ENCODE measurements at regions not wholly inside any gene's neighbourhood (a gene's known extent, or its start where the extent isn't known, plus 50 kb on each side); places are given as distances from the start of the nearest gene placed in this dataset.

DNA sequence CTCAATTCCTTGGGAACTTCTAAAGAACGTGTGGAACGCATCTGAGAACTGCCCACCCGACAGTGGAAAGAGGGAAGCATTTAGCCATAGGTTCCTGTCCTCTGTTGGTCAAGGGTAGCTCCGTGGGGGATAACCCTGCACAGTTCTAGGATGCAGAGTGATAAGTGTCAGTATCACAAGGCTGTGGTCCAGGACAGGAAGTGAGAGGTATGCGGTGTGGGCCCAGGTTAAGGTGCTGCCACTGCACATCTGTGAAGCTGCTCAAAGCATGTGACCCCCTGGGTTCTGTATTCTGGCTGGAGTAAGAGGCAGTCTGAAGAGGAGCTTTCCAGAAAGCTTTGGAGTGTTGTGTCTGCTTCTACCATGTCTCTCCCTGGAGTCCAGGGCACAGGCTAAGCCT is 51.7 kb upstream of the HES1 start:
- no peak overlapping the region for H2BK12ac ChIP-seq (ENCODE audit: low read depth, low read length)
- H3K79me1 ChIP-seq (ENCODE audit: low read depth, low read length): no peaks in the 10 kb centered on the region
- no peaks in the 10 kb centered on the region for H4K20me1 ChIP-seq (replicated peaks in 1 of 2; ENCODE audit: control insufficient read depth in 1 of 2, insufficient read depth in 2 of 2, low read length in 2 of 2)
- H3K79me2 ChIP-seq (ENCODE audit: control insufficient read depth in 1 of 2, insufficient read depth in 2 of 2, low read length in 2 of 2): no peaks in the 10 kb centered on the region
- POLR2A ChIA-PET (ENCODE audit: partially characterized antibody): interaction anchor here (0.7 to 1.0 kb wide), 2 partner anchors 14 to 51 kb away, joined by 4 read pairs; partner anchors contain the start of gene HES1
- H3K23me2 ChIP-seq (ENCODE audit: low read depth, low read length): no peaks in the 10 kb centered on the region
- DNase-seq (ENCODE audit: low read depth in 1 of 2, low spot score in 2 of 2) (no peak), FAIRE-seq (no peak)
- H3K27ac ChIP-seq (ENCODE audit: low read depth, low read length): no peak overlapping the region
- H2BK120ac ChIP-seq (replicated peaks; ENCODE audit: low read depth, low read length): no peak overlapping the region
- H3K36me3 ChIP-seq (ENCODE audit: control insufficient read depth in 2 of 4, insufficient read depth in 4 of 4, low read length in 3 of 4): no peaks in the 10 kb centered on the region
- no peak overlapping the region for H4K8ac ChIP-seq (ENCODE audit: extremely low read depth, insufficient read depth, low read length)
- peaks cover 5 to 15% (median 11%) of the 10 kb centered on the region in 4 experiments for H3K4me1 ChIP-seq (replicated peaks in 1 of 4; ENCODE audit: control insufficient read depth in 3 of 4, insufficient read depth in 4 of 4, low read length in 3 of 4)
- H2AK5ac ChIP-seq (ENCODE audit: low read depth, low read length): no peak overlapping the region
- H4K91ac ChIP-seq (replicated peaks; ENCODE audit: insufficient read length, low read length): no peak overlapping the region
- no peak overlapping the region for H3K23ac ChIP-seq (ENCODE audit: insufficient read length)
- no peak overlapping the region for H4K5ac ChIP-seq (ENCODE audit: insufficient read length, low read depth, low read length)
- H3K9ac ChIP-seq (replicated peaks in 1 of 4; ENCODE audit: extremely low read depth in 1 of 4, low read depth in 3 of 4, low read length in 3 of 4): no peak overlapping the region
- H3K4me3 ChIP-seq (ENCODE audit: extremely low read depth in 1 of 4, insufficient read depth in 2 of 4, low read depth in 3 of 4, low read length in 4 of 4): no peak overlapping the region
- CTCF ChIA-PET (ENCODE audit: partially characterized antibody): interaction anchor here (1.0 to 2.3 kb wide), 5 partner anchors 46 to 303 kb away, joined by 3 to 9 read pairs (median 4); no protein-coding TSS in a partner anchor
- no peak overlapping the region for H3K56ac ChIP-seq (replicated peaks; ENCODE audit: insufficient read length, low read depth, low read length)
- H2AFZ ChIP-seq (ENCODE audit: low read length): no peak overlapping the region
- no peak overlapping the region for H3K14ac ChIP-seq (ENCODE audit: insufficient read length)
- H3K27me3 ChIP-seq (replicated peaks in 1 of 4; ENCODE audit: control insufficient read depth in 3 of 4, extremely low read depth in 1 of 4, insufficient read depth in 3 of 4, low read length in 3 of 4): peaks cover 0 to 7% (median 0%) of the 10 kb centered on the region in 4 experiments; a peak in 2 of 7 replicates
- no peak overlapping the region for H2BK20ac ChIP-seq (ENCODE audit: low read length)
- H3K4me2 ChIP-seq (ENCODE audit: insufficient read depth in 1 of 2, low read depth in 2 of 2, low read length in 2 of 2): no peak overlapping the region
- 97% methylated on average over 5 of the region's 5 CpGs; no CpG with 5 or more reads in 1 of the 2 experiments for WGBS, 2 experiments (ENCODE audit: extremely low coverage in 1 of 2, insufficient coverage in 1 of 2, insufficient read length in 1 of 2, insufficient replicate concordance in 2 of 2, low coverage in 1 of 2, low lambda C conversion rate in 2 of 2, missing lambda C conversion rate in 1 of 2)
- H2BK5ac ChIP-seq (ENCODE audit: low read depth, low read length): no peak overlapping the region
- H3K18ac ChIP-seq (ENCODE audit: extremely low read depth, low read length): no peak overlapping the region
- no peak overlapping the region for H3K4ac ChIP-seq (replicated peaks; ENCODE audit: insufficient read length, low read depth, low read length)
- H3K9me3 ChIP-seq (ENCODE audit: insufficient read depth in 2 of 2, low read depth in 1 of 2, low read length in 1 of 2): no peaks in the 10 kb centered on the region
- H2BK15ac ChIP-seq (ENCODE audit: low read length): no peak overlapping the region
- TF ChIP-seq KDM1A (IDR thresholded peaks at IDR 0.05; ENCODE audit: borderline replicate concordance, low read length): no peak
- TF ChIP-seq NANOG (IDR thresholded peaks at IDR 0.05; ENCODE audit: insufficient read depth, low read depth, low read length, poor library complexity, severe bottlenecking): no peak
- no peak for TF ChIP-seq BRCA1 (IDR thresholded peaks at IDR 0.05; ENCODE audit: low read depth, low read length)
- TF ChIP-seq MAFK (IDR thresholded peaks at IDR 0.05; ENCODE audit: low read depth, low read length): no peak
- TF ChIP-seq, protein P1, sequence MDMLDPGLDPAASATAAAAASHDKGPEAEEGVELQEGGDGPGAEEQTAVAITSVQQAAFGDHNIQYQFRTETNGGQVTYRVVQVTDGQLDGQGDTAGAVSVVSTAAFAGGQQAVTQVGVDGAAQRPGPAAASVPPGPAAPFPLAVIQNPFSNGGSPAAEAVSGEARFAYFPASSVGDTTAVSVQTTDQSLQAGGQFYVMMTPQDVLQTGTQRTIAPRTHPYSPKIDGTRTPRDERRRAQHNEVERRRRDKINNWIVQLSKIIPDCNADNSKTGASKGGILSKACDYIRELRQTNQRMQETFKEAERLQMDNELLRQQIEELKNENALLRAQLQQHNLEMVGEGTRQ (IDR thresholded peaks at IDR 0.05; ENCODE audit: low read length): no peak
- no peak for TF ChIP-seq PHF8 (conservative IDR thresholded peaks at IDR 0.05; ENCODE audit: low read depth, low read length)
- no peak for TF ChIP-seq SUZ12 (IDR thresholded peaks at IDR 0.05; ENCODE audit: low read length)
- no peak for TF ChIP-seq SP4 (IDR thresholded peaks at IDR 0.05; ENCODE audit: low read length)
- no peak for TF ChIP-seq CREB1 (IDR thresholded peaks at IDR 0.05)

Measured in H1 (cell line).